Adrenal gland (tissue), 9 donors: ENCODE measurements at regions not wholly inside any gene's neighbourhood (a gene's known extent, or its start where the extent isn't known, plus 50 kb on each side); places are given as distances from the start of the nearest gene placed in this dataset.

Experiments
- DNase-seq, 7 donors: peaks; one replicate each; pipeline ENCODE4 v3.0.0-alpha.2; 2019 to 2020
- H3K27ac ChIP-seq, 5 donors: fragments of 200-600 bp; sonication (generic) in 4 of 5; 1 replicate in 3 of 5; 2 replicates in 2 of 5; pipeline versions ENCODE4 v1.5.1 to v1.8.0; 2016 to 2020; ENCODE audit warnings: mild to moderate bottlenecking in 1 of 5
- H3K27me3 ChIP-seq: fragments of 200-600 bp; 2 replicates; pipeline ENCODE4 v1.8.0; 2021
- H3K36me3 ChIP-seq, 2 donors: fragments of 200-600 bp; replicated peaks in 1 of 2; 1 replicate in 1 of 2; 2 replicates in 1 of 2; pipeline versions ENCODE4 v1.5.1 to v1.8.0; 2018 to 2022
- H3K4me1 ChIP-seq, 2 donors: fragments of 200-600 bp; replicated peaks in 1 of 2; 1 replicate in 1 of 2; 2 replicates in 1 of 2; pipeline versions ENCODE4 v1.5.1 to v1.8.0; 2018 to 2021
- H3K4me3 ChIP-seq, 4 donors: fragments of 200-600 bp; sonication (generic) in 3 of 4; one replicate each; pipeline ENCODE4 v1.5.1; 2016 to 2018
- H3K9me3 ChIP-seq, 3 donors: fragments of 200-600 bp; sonication (generic) in 1 of 3; replicated peaks in 1 of 3; 1 replicate in 2 of 3; 2 replicates in 1 of 3; pipeline versions ENCODE4 v1.5.1 to v1.8.0; 2016 to 2021
- POLR2A ChIP-seq, 2 donors: fragments of 450-650 bp; IDR thresholded peaks; one replicate each; pipeline ENCODE4 v1.6.1; 2017; ENCODE audit warnings: antibody characterized with exemption in 2 of 2, mild to moderate bottlenecking in 2 of 2, moderate library complexity in 1 of 2
- WGBS, 4 donors: extraction: QIAGEN DNeasy Blood & Tissue Kit in 2 of 4; methylation state at CpG; one replicate each; pipeline versions ENCODE4 v1.1.5 to v1.1.7; 2013 to 2017; 5-methylcytosine and 5-hydroxymethylcytosine counted together
- intact Hi-C, 2 donors: fragments of 100-400 bp; cut with DNase I; formaldehyde crosslinking; loops; one replicate each; pipeline versions ENCODE4 v1.14.1 to v1.15.0; 2022 to 2023
- TF ChIP-seq, protein P1 (sequence below), 6 experiments: fragments of 450-650 bp in 4 of 6; fragments of 200-600 bp in 2 of 6; sonication (generic) in 1 of 6; IDR thresholded peaks; 1 replicate in 5 of 6; 2 replicates in 1 of 6; pipeline versions ENCODE4 v1.5.1 to v1.8.0; 2016 to 2021; ENCODE audit warnings: antibody characterized with exemption in 6 of 6, mild to moderate bottlenecking in 2 of 6, moderate library complexity in 1 of 6
- donor health status: healthy with polysubstance abuse.
- donor health status: Bipolar disorder and iron deficiency.
- donor health status: DM: yes; HTN: yes; CAD: no.
- donor health status: DM: no; HTN: no; CAD: no.
- donor health status: DM: no; HTN: no; CAD: no.

DNA sequence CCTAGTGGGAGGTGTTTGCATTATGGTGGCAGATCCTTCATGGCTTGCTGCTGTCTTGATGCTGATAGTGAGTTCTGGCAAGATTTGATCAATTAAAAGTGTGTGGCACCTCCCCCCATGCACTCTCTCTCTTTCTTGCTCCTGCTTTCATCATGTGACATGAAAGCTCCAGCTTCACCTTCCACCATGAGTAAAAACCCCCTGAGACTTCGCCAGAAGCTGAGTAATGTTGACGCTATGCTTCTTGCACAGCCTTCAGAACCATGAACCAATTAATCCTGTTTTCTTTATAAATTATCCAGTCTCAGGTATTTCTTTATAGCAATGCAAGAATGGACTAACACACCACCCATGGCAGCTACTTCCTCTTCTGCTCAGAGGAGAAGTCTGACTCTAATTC lies 2181.4 kb upstream of the PIK3C3 start:
- no peak overlapping the region for H3K4me3 ChIP-seq
- WGBS, 4 donors = 88 to 100% (median 91%) methylated on average over 2 of the region's 2 CpGs
- H3K4me1 ChIP-seq = no peaks in the 10 kb centered on the region
- intact Hi-C loops = loop anchor here in 1 of 2 donors (10.0 kb wide), 1 partner anchor 61 kb away; no protein-coding TSS in a partner anchor
- no peaks in the 10 kb centered on the region for H3K9me3 ChIP-seq
- TF ChIP-seq POLR2A (IDR thresholded peaks at IDR 0.05) = no peak
- TF ChIP-seq, protein P1, sequence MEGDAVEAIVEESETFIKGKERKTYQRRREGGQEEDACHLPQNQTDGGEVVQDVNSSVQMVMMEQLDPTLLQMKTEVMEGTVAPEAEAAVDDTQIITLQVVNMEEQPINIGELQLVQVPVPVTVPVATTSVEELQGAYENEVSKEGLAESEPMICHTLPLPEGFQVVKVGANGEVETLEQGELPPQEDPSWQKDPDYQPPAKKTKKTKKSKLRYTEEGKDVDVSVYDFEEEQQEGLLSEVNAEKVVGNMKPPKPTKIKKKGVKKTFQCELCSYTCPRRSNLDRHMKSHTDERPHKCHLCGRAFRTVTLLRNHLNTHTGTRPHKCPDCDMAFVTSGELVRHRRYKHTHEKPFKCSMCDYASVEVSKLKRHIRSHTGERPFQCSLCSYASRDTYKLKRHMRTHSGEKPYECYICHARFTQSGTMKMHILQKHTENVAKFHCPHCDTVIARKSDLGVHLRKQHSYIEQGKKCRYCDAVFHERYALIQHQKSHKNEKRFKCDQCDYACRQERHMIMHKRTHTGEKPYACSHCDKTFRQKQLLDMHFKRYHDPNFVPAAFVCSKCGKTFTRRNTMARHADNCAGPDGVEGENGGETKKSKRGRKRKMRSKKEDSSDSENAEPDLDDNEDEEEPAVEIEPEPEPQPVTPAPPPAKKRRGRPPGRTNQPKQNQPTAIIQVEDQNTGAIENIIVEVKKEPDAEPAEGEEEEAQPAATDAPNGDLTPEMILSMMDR (IDR thresholded peaks at IDR 0.05) = no peak
- H3K27me3 ChIP-seq = no peaks in the 10 kb centered on the region
- no peak overlapping the region for H3K27ac ChIP-seq
- DNase-seq = no peak
- no peaks in the 10 kb centered on the region for H3K36me3 ChIP-seq

DNA sequence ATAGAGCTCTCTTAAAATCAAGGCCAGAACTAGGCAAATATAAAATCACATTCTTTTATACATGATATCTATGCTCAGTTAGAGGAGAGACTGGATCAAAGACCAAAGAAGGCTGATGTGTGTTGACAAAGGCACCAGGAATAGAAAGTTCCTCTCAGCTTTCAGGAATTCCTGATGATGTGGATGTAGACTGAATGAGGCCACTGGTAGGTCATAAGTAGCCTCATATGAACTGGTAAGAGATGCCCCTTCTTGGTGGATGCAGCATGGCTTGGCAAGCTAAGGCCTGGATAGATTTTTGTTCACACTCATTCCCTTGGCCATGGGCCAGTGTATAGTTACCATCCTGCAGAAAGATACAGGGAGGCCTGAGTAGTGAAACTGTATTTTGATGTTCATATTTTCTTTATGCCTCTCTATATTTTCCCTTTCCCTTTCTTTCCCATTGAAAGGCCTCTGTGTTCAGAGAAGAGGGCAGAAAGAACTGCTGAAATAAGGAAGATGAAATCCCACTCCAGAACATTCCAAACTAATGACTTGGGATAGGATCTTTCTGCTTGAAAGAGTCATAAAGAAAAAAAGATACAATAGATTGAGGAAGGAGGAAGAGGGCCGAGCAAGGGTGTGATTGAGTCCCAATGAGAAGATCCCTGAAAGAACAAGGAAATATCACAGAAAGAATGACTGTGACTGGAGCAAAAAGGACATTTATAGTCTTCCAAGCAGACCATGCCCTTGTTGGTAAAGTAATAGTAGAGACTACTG lies 2182.7 kb upstream of the PIK3C3 start:
- intact Hi-C loops = loop anchor here in 1 of 2 donors (10.0 kb wide), 1 partner anchor 62 kb away; no protein-coding TSS in a partner anchor
- Histone ChIP-seq H3K9me3 (no peaks in the 10 kb centered on the region), H3K36me3 (no peaks in the 10 kb centered on the region), H3K4me3 (no peak overlapping the region), H3K27me3 (no peaks in the 10 kb centered on the region), H3K4me1 (no peaks in the 10 kb centered on the region), H3K27ac (no peak overlapping the region)
- WGBS, 4 donors = 90 to 96% (median 93%) methylated on average over 1 of the region's 1 CpG
- DNase-seq = no peak
- TF ChIP-seq POLR2A (IDR thresholded peaks at IDR 0.05) = no peak
- TF ChIP-seq, protein P1 (IDR thresholded peaks at IDR 0.05) = no peak

DNA sequence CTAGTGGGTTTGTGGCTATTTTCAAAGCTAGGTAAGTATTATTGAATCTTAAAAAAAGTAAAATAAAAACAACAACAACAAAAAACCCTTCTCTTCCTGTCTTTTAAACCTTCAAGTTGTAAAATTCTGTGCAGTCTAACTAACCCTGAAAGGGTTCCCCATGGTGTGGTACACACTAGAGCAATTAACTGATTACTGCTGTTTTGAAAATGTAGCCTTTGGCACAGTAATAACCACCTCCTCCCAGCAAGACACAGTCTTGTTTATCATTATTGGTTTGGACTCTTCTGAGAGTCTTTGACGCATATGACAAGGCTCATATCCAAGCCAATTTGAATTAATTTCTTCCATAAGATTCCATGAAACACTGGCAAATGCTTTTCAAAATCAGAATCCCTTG lies 2184.6 kb upstream of the PIK3C3 start:
- intact Hi-C loops = loop anchor here in 1 of 2 donors (10.0 kb wide), 1 partner anchor 64 kb away; no protein-coding TSS in a partner anchor

DNA sequence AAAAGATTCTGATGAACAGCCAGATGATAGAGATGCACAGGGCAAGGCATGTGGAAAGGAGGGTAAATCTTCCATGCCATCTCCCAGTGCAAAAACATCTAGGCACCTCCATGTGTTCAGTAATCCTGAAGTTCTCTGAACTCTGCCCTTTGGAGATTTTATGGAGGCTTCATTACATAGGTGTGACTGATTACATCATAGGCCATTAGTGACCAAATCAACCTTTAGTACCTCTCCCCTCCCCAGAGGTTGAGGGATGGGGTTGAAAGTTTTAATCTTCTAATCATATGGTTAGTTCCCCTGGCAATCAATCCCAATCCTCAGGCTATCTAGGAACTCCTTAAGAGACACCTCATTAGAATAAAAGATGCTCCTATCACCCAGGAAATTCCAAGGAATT lies 2190.2 kb upstream of the PIK3C3 start:
- Histone ChIP-seq H3K4me1 (no peaks in the 10 kb centered on the region), H3K9me3 (no peaks in the 10 kb centered on the region), H3K27ac (no peak overlapping the region), H3K36me3 (no peaks in the 10 kb centered on the region), H3K4me3 (no peak overlapping the region), H3K27me3 (no peaks in the 10 kb centered on the region)
- TF ChIP-seq POLR2A (IDR thresholded peaks at IDR 0.05) = no peak
- TF ChIP-seq, protein P1 (IDR thresholded peaks at IDR 0.05) = no peak
- intact Hi-C loops = no loop called here
- DNase-seq = no peak

More for the DNA sequence above, 2184.6 kb upstream of the PIK3C3 start:
- TF ChIP-seq, protein P1 (IDR thresholded peaks at IDR 0.05) = no peak
- TF ChIP-seq POLR2A (IDR thresholded peaks at IDR 0.05) = no peak
- H3K9me3 ChIP-seq = no peaks in the 10 kb centered on the region
- H3K4me1 ChIP-seq = no peaks in the 10 kb centered on the region
- H3K4me3 ChIP-seq = no peak overlapping the region
- 86 to 93% (median 89%) methylated on average over 1 of the region's 1 CpG for WGBS, 4 donors
- no peaks in the 10 kb centered on the region for H3K36me3 ChIP-seq
- DNase-seq = no peak
- H3K27ac ChIP-seq = no peak overlapping the region
- no peaks in the 10 kb centered on the region for H3K27me3 ChIP-seq
